Thyroid gland (tissue), 4 donors: ENCODE measurements at regions not wholly inside any gene's neighbourhood (a gene's known extent, or its start where the extent isn't known, plus 50 kb on each side); places are given as distances from the start of the nearest gene placed in this dataset.

Source experiments
- DNase-seq, 2 donors: peaks; one replicate each; pipeline ENCODE4 v3.0.0-alpha.2; 2019
- H3K27ac ChIP-seq, 3 donors: fragments of 200-600 bp; sonication (generic); 1 replicate in 2 of 3; 2 replicates in 1 of 3; pipeline ENCODE4 v1.5.1; 2016 to 2019; ENCODE audit warnings: mild to moderate bottlenecking in 1 of 3, moderate library complexity in 1 of 3
- H3K27me3 ChIP-seq: fragments of 200-600 bp; sonication (generic); one replicate; pipeline ENCODE4 v1.5.1; 2019
- H3K36me3 ChIP-seq, 2 donors: fragments of 200-600 bp; sonication (generic); one replicate each; pipeline ENCODE4 v1.5.1; 2016 to 2019
- H3K4me1 ChIP-seq, 2 donors: fragments of 200-600 bp; sonication (generic); one replicate each; pipeline ENCODE4 v1.5.1; 2017 to 2019
- H3K4me3 ChIP-seq, 3 donors: fragments of 200-600 bp; sonication (generic); replicated peaks in 1 of 3; 1 replicate in 2 of 3; 2 replicates in 1 of 3; pipeline ENCODE4 v1.5.1; 2016; ENCODE audit warnings: mild to moderate bottlenecking in 1 of 3
- H3K9me3 ChIP-seq: fragments of 200-600 bp; sonication (generic); one replicate; pipeline ENCODE4 v1.5.1; 2017
- POLR2A ChIP-seq, 2 donors: fragments of 450-650 bp; IDR thresholded peaks; one replicate each; pipeline ENCODE4 v1.6.1; 2017; ENCODE audit warnings: antibody characterized with exemption in 2 of 2, mild to moderate bottlenecking in 2 of 2, moderate library complexity in 1 of 2
- WGBS, 2 donors: methylation state at CpG; one replicate each; pipeline ENCODE4 v1.1.5; 2017; 5-methylcytosine and 5-hydroxymethylcytosine counted together
- intact Hi-C: fragments of 100-400 bp; cut with DNase I; formaldehyde crosslinking; loops from one replicate; pipeline ENCODE4 v1.15.1; 2023
- TF ChIP-seq, protein P1 (sequence below), 6 experiments: fragments of 200-600 bp in 3 of 6; fragments of 450-650 bp in 3 of 6; sonication (generic) in 3 of 6; IDR thresholded peaks; one replicate each; pipeline ENCODE4 v1.5.1; 2016 to 2019; ENCODE audit warnings: antibody characterized with exemption in 6 of 6, mild to moderate bottlenecking in 2 of 6, inconsistent platforms in 1 of 6, moderate library complexity in 1 of 6

DNA sequence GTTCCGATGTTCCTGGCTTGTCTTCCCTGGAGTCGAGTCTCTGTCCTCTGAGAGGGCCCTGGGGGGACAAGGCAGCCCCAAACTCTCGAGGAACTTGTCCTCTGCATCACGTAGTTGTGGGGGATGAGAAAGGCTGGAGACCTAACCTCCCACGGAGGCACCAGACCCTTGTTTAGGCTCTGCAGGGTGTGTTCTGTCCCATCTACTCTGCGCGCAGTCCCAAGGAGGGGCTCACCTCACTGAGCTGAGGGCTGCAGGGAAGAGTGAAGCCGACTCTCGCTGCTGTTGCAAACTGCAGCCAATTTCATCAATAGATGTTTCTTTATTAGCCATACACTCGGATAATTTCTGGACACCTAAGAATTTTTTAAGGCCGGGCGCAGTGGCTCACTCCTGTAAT is 186.7 kb upstream of the ADARB2 start:
- no peaks in the 10 kb centered on the region for H3K4me1 ChIP-seq
- no peaks in the 10 kb centered on the region for H3K9me3 ChIP-seq
- intact Hi-C loops = no loop called here
- 82 to 98% methylated on average over 9 to 11 of the region's 12 CpGs for WGBS, 2 donors
- no peak for DNase-seq
- no peaks in the 10 kb centered on the region for H3K36me3 ChIP-seq
- TF ChIP-seq, protein P1, sequence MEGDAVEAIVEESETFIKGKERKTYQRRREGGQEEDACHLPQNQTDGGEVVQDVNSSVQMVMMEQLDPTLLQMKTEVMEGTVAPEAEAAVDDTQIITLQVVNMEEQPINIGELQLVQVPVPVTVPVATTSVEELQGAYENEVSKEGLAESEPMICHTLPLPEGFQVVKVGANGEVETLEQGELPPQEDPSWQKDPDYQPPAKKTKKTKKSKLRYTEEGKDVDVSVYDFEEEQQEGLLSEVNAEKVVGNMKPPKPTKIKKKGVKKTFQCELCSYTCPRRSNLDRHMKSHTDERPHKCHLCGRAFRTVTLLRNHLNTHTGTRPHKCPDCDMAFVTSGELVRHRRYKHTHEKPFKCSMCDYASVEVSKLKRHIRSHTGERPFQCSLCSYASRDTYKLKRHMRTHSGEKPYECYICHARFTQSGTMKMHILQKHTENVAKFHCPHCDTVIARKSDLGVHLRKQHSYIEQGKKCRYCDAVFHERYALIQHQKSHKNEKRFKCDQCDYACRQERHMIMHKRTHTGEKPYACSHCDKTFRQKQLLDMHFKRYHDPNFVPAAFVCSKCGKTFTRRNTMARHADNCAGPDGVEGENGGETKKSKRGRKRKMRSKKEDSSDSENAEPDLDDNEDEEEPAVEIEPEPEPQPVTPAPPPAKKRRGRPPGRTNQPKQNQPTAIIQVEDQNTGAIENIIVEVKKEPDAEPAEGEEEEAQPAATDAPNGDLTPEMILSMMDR (IDR thresholded peaks at IDR 0.05) = no peak
- TF ChIP-seq POLR2A (IDR thresholded peaks at IDR 0.05) = no peak
- H3K27me3 ChIP-seq = no peaks in the 10 kb centered on the region
- no peak overlapping the region for H3K27ac ChIP-seq
- H3K4me3 ChIP-seq = no peak overlapping the region

- no peaks in the 10 kb centered on the region for H3K4me1 ChIP-seq
- H3K9me3 ChIP-seq = no peaks in the 10 kb centered on the region
- no peak overlapping the region for H3K4me3 ChIP-seq
- no peaks in the 10 kb centered on the region for H3K36me3 ChIP-seq
- H3K27ac ChIP-seq = no peak overlapping the region
- WGBS, 2 donors = 29 to 53% methylated on average over 6 to 8 of the region's 8 CpGs
- H3K27me3 ChIP-seq = no peaks in the 10 kb centered on the region
- no peak for DNase-seq
- intact Hi-C loops = no loop called here
- no peak for TF ChIP-seq POLR2A (IDR thresholded peaks at IDR 0.05)
- TF ChIP-seq, protein P1 (IDR thresholded peaks at IDR 0.05) = no peak
Measured at GRCh38 chr10:1923586-1923985, 186.3 kb upstream of the ADARB2 start.

GRCh38 chr10:1920941-1921340 is 183.6 kb upstream of the ADARB2 start:
- Histone ChIP-seq H3K27ac (no peak overlapping the region), H3K9me3 (no peaks in the 10 kb centered on the region), H3K27me3 (no peaks in the 10 kb centered on the region), H3K4me3 (no peak overlapping the region), H3K4me1 (no peaks in the 10 kb centered on the region), H3K36me3 (no peaks in the 10 kb centered on the region)
- no peak for DNase-seq
- TF ChIP-seq, protein P1 (IDR thresholded peaks at IDR 0.05) = no peak
- TF ChIP-seq POLR2A (IDR thresholded peaks at IDR 0.05) = no peak
- intact Hi-C loops = no loop called here
- 84 to 86% methylated on average over 4 of the region's 4 CpGs for WGBS, 2 donors

DNA sequence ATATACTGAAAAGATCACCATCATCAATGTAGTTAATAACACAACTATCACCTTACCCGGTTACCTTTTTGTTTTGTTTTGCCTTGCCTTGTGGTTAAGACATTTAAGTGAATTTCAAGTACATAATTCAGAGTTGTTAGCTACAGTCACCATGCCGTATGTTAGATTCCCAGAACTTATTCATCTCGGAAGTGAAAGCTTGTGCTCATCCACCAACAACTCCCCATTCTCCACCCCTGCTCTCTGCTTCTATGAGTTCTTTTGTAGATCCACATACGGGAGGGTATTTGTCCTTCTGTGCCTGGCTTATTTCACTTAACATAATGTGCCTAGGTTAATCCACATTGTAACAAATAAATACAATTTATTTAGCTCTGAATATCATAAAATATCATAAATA is 182.8 kb upstream of the ADARB2 start:
- WGBS, 2 donors = 37 to 48% methylated on average over 4 of the region's 4 CpGs
- TF ChIP-seq POLR2A (IDR thresholded peaks at IDR 0.05) = no peak
- TF ChIP-seq, protein P1 (IDR thresholded peaks at IDR 0.05) = no peak
- Histone ChIP-seq H3K4me1 (no peaks in the 10 kb centered on the region), H3K27ac (no peak overlapping the region), H3K9me3 (no peaks in the 10 kb centered on the region), H3K4me3 (no peak overlapping the region), H3K36me3 (no peaks in the 10 kb centered on the region), H3K27me3 (no peaks in the 10 kb centered on the region)
- intact Hi-C loops = no loop called here
- DNase-seq = no peak

DNA sequence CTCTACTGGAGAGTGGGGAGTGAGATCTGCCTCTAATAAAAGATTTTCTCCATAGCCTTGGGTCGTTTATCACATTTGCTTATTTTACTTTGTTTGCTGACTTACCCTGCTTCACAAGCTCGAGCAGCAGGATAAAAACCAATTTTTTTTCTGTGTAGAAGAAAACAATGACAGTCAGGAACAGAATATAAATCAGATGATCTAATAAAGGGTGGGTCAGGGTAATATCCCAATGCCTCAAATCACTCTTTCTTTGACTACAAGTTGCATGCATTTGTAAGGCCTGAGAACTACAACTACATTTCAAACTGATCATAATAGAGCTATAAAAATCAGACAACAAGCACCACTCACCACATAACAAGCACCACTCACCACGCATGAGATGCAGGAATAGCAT is 174.4 kb upstream of the ADARB2 start:
- H3K36me3 ChIP-seq = no peaks in the 10 kb centered on the region
- H3K9me3 ChIP-seq = no peaks in the 10 kb centered on the region
- no peaks in the 10 kb centered on the region for H3K4me1 ChIP-seq
- intact Hi-C loops = no loop called here
- DNase-seq = no peak
- WGBS, 2 donors = 61 to 63% methylated on average over 3 of the region's 3 CpGs
- H3K4me3 ChIP-seq = no peak overlapping the region
- no peaks in the 10 kb centered on the region for H3K27me3 ChIP-seq
- no peak overlapping the region for H3K27ac ChIP-seq
- TF ChIP-seq, protein P1 (IDR thresholded peaks at IDR 0.05) = no peak
- no peak for TF ChIP-seq POLR2A (IDR thresholded peaks at IDR 0.05)
